Activated CD4-positive, alpha-beta T cell treated with anti-CD3 and anti-CD28 coated beads for 36 hours (primary cell): ENCODE measurements at regions not wholly inside any gene's neighbourhood (a gene's known extent, or its start where the extent isn't known, plus 50 kb on each side); places are given as distances from the start of the nearest gene placed in this dataset.

Experiments
- ATAC-seq: fragments of 200-7000 bp; cut with Tn5 transposase; one replicate; pipeline ENCODE4 v1.10.0; 2021; ENCODE audit warnings: mild to moderate bottlenecking, moderate library complexity
- CTCF ChIA-PET: fragments of 350-600 bp; sonication (Branson Sonifier 250); formaldehyde crosslinking; loops from one replicate; lab custom pipeline; 2021; ENCODE audit warnings: antibody characterized with exemption; lab: Charles Lee
- POLR2A ChIA-PET: fragments of 350-600 bp; sonication (Branson Sonifier 250); formaldehyde crosslinking; loops from one replicate; lab custom pipeline; 2021; ENCODE audit warnings: antibody characterized with exemption, inconsistent platforms; lab: Charles Lee
- DNase-seq: peaks from one replicate; pipeline ENCODE4 v3.0.0-alpha.2; 2020
- H3K27ac Mint-ChIP-seq: one replicate; pipeline ENCODE4 v1.8.0; 2021; ENCODE audit warnings: mixed read lengths
- H3K27me3 Mint-ChIP-seq: one replicate; pipeline ENCODE4 v1.8.0; 2021; ENCODE audit warnings: mixed read lengths
- H3K36me3 Mint-ChIP-seq: one replicate; pipeline ENCODE4 v1.8.0; 2021; ENCODE audit warnings: low read depth, mixed read lengths
- H3K4me1 Mint-ChIP-seq: one replicate; pipeline ENCODE4 v1.8.0; 2021; ENCODE audit warnings: mixed read lengths
- H3K4me3 Mint-ChIP-seq: one replicate; pipeline ENCODE4 v1.8.0; 2021; ENCODE audit warnings: mild to moderate bottlenecking, moderate library complexity, mixed read lengths
- H3K9me3 Mint-ChIP-seq: one replicate; pipeline ENCODE4 v1.8.0; 2021; ENCODE audit warnings: low read depth, mixed read lengths
- intact Hi-C, 2 experiments: fragments of 100-400 bp; cut with DNase I in 1 of 2; cut with micrococcal nuclease in 1 of 2; formaldehyde crosslinking; loops; one replicate each; pipeline versions ENCODE4 v1.14.2 to v1.15.1; 2022 to 2024; cut with DNase I, micrococcal nuclease

GRCh38 chr19:31014668-31015067 lies 334.6 kb downstream of the TSHZ3 start:
- intact Hi-C loops, result no loop called here
- Mint-ChIP-seq H3K4me3 (no peak overlapping the region), H3K4me1 (no peaks in the 10 kb centered on the region), H3K27ac (no peak overlapping the region), H3K27me3 (peaks cover 9% of the 10 kb centered on the region), H3K9me3 (no peaks in the 10 kb centered on the region), H3K36me3 (no peaks in the 10 kb centered on the region)
- ATAC-seq (no peak), DNase-seq (no peak)
- POLR2A ChIA-PET, result no interaction called here
- CTCF ChIA-PET, result no interaction called here

- no peak for DNase-seq
- Mint-ChIP-seq H3K36me3 (no peaks in the 10 kb centered on the region), H3K27me3 (peaks cover 9% of the 10 kb centered on the region), H3K27ac (no peak overlapping the region), H3K9me3 (no peaks in the 10 kb centered on the region), H3K4me3 (no peak overlapping the region), H3K4me1 (no peaks in the 10 kb centered on the region)
- intact Hi-C loops, result no loop called here
- ChIA-PET POLR2A (no interaction called here), CTCF (no interaction called here)
- no peak for ATAC-seq
Observed at GRCh38 chr19:31013384-31014020, 335.7 kb downstream of the TSHZ3 start.

GRCh38 chr19:31002518-31003244 lies 346.6 kb downstream of the TSHZ3 start:
- H3K4me3 Mint-ChIP-seq, result no peak overlapping the region
- no peaks in the 10 kb centered on the region for H3K4me1 Mint-ChIP-seq
- intact Hi-C loops, result no loop called here
- CTCF ChIA-PET, result no interaction called here
- H3K9me3 Mint-ChIP-seq, result peaks cover 2% of the 10 kb centered on the region
- H3K27ac Mint-ChIP-seq, result no peak overlapping the region
- peaks cover 8% of the 10 kb centered on the region for H3K27me3 Mint-ChIP-seq
- POLR2A ChIA-PET, result no interaction called here
- no peaks in the 10 kb centered on the region for H3K36me3 Mint-ChIP-seq
- ATAC-seq (no peak), DNase-seq (no peak)

- CTCF ChIA-PET, result interaction anchor here (0.6 kb wide), 1 partner anchor 838 kb away, joined by 3 read pairs; no protein-coding TSS in a partner anchor
- intact Hi-C loops, result no loop called here
- no peak overlapping the region for H3K27ac Mint-ChIP-seq
- ATAC-seq (no peak), DNase-seq (no peak)
- POLR2A ChIA-PET, result no interaction called here
- peaks cover 8% of the 10 kb centered on the region for H3K27me3 Mint-ChIP-seq
- H3K4me3 Mint-ChIP-seq, result no peak overlapping the region
- H3K4me1 Mint-ChIP-seq, result no peaks in the 10 kb centered on the region
- H3K9me3 Mint-ChIP-seq, result peaks cover 2% of the 10 kb centered on the region
- H3K36me3 Mint-ChIP-seq, result no peaks in the 10 kb centered on the region
Observed at GRCh38 chr19:31001991-31002390, 347.2 kb downstream of the TSHZ3 start.

GRCh38 chr19:31000913-31001312 lies 348.3 kb downstream of the TSHZ3 start:
- Mint-ChIP-seq H3K4me3 (no peak overlapping the region), H3K9me3 (peaks cover 2% of the 10 kb centered on the region), H3K27ac (no peak overlapping the region), H3K27me3 (peaks cover 8% of the 10 kb centered on the region), H3K36me3 (no peaks in the 10 kb centered on the region), H3K4me1 (no peaks in the 10 kb centered on the region)
- intact Hi-C loops, result no loop called here
- DNase-seq (no peak), ATAC-seq (no peak)
- CTCF ChIA-PET, result no interaction called here
- POLR2A ChIA-PET, result no interaction called here

- Mint-ChIP-seq H3K9me3 (no peaks in the 10 kb centered on the region), H3K4me3 (no peak overlapping the region), H3K27ac (no peak overlapping the region), H3K4me1 (no peaks in the 10 kb centered on the region), H3K36me3 (no peaks in the 10 kb centered on the region), H3K27me3 (peaks cover 8% of the 10 kb centered on the region)
- POLR2A ChIA-PET, result no interaction called here
- CTCF ChIA-PET, result no interaction called here
- ATAC-seq (no peak), DNase-seq (no peak)
- intact Hi-C loops, result no loop called here
Observed at GRCh38 chr19:30999726-31000125, 349.5 kb downstream of the TSHZ3 start.

- Mint-ChIP-seq H3K36me3 (no peaks in the 10 kb centered on the region), H3K4me1 (no peaks in the 10 kb centered on the region), H3K27me3 (peaks cover 8% of the 10 kb centered on the region), H3K4me3 (no peak overlapping the region), H3K27ac (no peak overlapping the region), H3K9me3 (no peaks in the 10 kb centered on the region)
- CTCF ChIA-PET, result no interaction called here
- intact Hi-C loops, result no loop called here
- ATAC-seq (no peak), DNase-seq (no peak)
- POLR2A ChIA-PET, result no interaction called here
Observed at GRCh38 chr19:30997222-30997621, 352.0 kb downstream of the TSHZ3 start.

- H3K27ac Mint-ChIP-seq, result no peak overlapping the region
- no peaks in the 10 kb centered on the region for H3K4me1 Mint-ChIP-seq
- ChIA-PET POLR2A (no interaction called here), CTCF (no interaction called here)
- peaks cover 8% of the 10 kb centered on the region for H3K27me3 Mint-ChIP-seq
- no peaks in the 10 kb centered on the region for H3K9me3 Mint-ChIP-seq
- no peak overlapping the region for H3K4me3 Mint-ChIP-seq
- intact Hi-C loops, result no loop called here
- no peaks in the 10 kb centered on the region for H3K36me3 Mint-ChIP-seq
- DNase-seq (no peak), ATAC-seq (no peak)
Observed at GRCh38 chr19:30978639-30979038, 370.6 kb downstream of the TSHZ3 start.

- Mint-ChIP-seq H3K27ac (no peak overlapping the region), H3K4me3 (no peak overlapping the region), H3K9me3 (no peaks in the 10 kb centered on the region), H3K27me3 (peaks cover 5% of the 10 kb centered on the region), H3K36me3 (no peaks in the 10 kb centered on the region), H3K4me1 (no peaks in the 10 kb centered on the region)
- intact Hi-C loops, result no loop called here
- DNase-seq (no peak), ATAC-seq (no peak)
- ChIA-PET POLR2A (no interaction called here), CTCF (no interaction called here)
Observed at GRCh38 chr19:30969591-30969990, 379.6 kb downstream of the TSHZ3 start.

- ATAC-seq, result no peak
- no peak overlapping the region for H3K27ac Mint-ChIP-seq
- no peak overlapping the region for H3K4me3 Mint-ChIP-seq
- H3K36me3 Mint-ChIP-seq, result no peaks in the 10 kb centered on the region
- CTCF ChIA-PET, result no interaction called here
- POLR2A ChIA-PET, result interaction anchor here (0.7 kb wide), 1 partner anchor 310 kb away, joined by 3 read pairs; no protein-coding TSS in a partner anchor
- DNase-seq, result no peak
- no peaks in the 10 kb centered on the region for H3K9me3 Mint-ChIP-seq
- peaks cover 4% of the 10 kb centered on the region for H3K27me3 Mint-ChIP-seq
- intact Hi-C loops, result no loop called here
- no peaks in the 10 kb centered on the region for H3K4me1 Mint-ChIP-seq
Observed at GRCh38 chr19:30968841-30969399, 380.3 kb downstream of the TSHZ3 start.

- DNase-seq (no peak), ATAC-seq (no peak)
- ChIA-PET POLR2A (no interaction called here), CTCF (no interaction called here)
- peaks cover 4% of the 10 kb centered on the region for H3K27me3 Mint-ChIP-seq
- H3K36me3 Mint-ChIP-seq, result no peaks in the 10 kb centered on the region
- no peak overlapping the region for H3K4me3 Mint-ChIP-seq
- H3K27ac Mint-ChIP-seq, result peak overlapping the region; percentile 3
- H3K9me3 Mint-ChIP-seq, result peaks cover 1% of the 10 kb centered on the region
- intact Hi-C loops, result no loop called here
- H3K4me1 Mint-ChIP-seq, result no peaks in the 10 kb centered on the region
Observed at GRCh38 chr19:30968210-30968609, 381.0 kb downstream of the TSHZ3 start.

GRCh38 chr19:30966486-30966885 lies 382.8 kb downstream of the TSHZ3 start:
- Mint-ChIP-seq H3K4me1 (no peaks in the 10 kb centered on the region), H3K4me3 (no peak overlapping the region), H3K36me3 (no peaks in the 10 kb centered on the region), H3K27me3 (peaks cover 4% of the 10 kb centered on the region), H3K27ac (no peak overlapping the region), H3K9me3 (peaks cover 1% of the 10 kb centered on the region)
- ChIA-PET POLR2A (no interaction called here), CTCF (interaction anchor here (0.9 kb wide), 1 partner anchor 1075 kb away, joined by 3 read pairs; no protein-coding TSS in a partner anchor)
- ATAC-seq (no peak), DNase-seq (no peak)
- intact Hi-C loops, result no loop called here
